HG02759 (cell line): ENCODE measurements at regions not wholly inside any gene's neighbourhood (a gene's known extent, or its start where the extent isn't known, plus 50 kb on each side); places are given as distances from the start of the nearest gene placed in this dataset.
"Not testable (repeated sequence)": the region's sequence is repeated elsewhere in the genome, so short reads cannot be mapped to it uniquely, and the experiment has no call there.

Experiments
- ATAC-seq: cut with Tn5 transposase; IDR thresholded peaks from one replicate; pipeline ENCODE4 v1.9.1; 2021; ENCODE audit warnings: mild to moderate bottlenecking, moderate library complexity; ENCODE audit not compliant: unreplicated experiment

- ATAC-seq, result no peak
Measured at GRCh38 chr17:64728041-64728695, 66.1 kb upstream of the SMURF2 start.

GRCh38 chr17:64726025-64726424 lies 63.9 kb upstream of the SMURF2 start:
- not testable (repeated sequence) for ATAC-seq

GRCh38 chr17:64724246-64724645 lies 62.1 kb upstream of the SMURF2 start:
- not testable (repeated sequence) for ATAC-seq

GRCh38 chr17:64723781-64724180 lies 61.7 kb upstream of the SMURF2 start:
- no peak for ATAC-seq

- not testable (repeated sequence) for ATAC-seq
Measured at GRCh38 chr17:64721556-64721955, 59.4 kb upstream of the SMURF2 start.

GRCh38 chr17:64720253-64720652 lies 58.1 kb upstream of the SMURF2 start:
- not testable (repeated sequence) for ATAC-seq

GRCh38 chr17:64719517-64719916 lies 57.4 kb upstream of the SMURF2 start:
- ATAC-seq, result not testable (repeated sequence)

GRCh38 chr17:64718816-64719215 lies 56.7 kb upstream of the SMURF2 start:
- ATAC-seq, result not testable (repeated sequence)

GRCh38 chr17:64718058-64718457 lies 56.0 kb upstream of the SMURF2 start:
- no peak for ATAC-seq

- ATAC-seq, result not testable (repeated sequence)
Measured at GRCh38 chr17:64716496-64716895, 54.4 kb upstream of the SMURF2 start.

- ATAC-seq, result not testable (repeated sequence)
Measured at GRCh38 chr17:64713786-64714185, 51.7 kb upstream of the SMURF2 start.

- ATAC-seq, result peak; percentile 82
Measured at GRCh38 chr17:64712557-64713351, 50.6 kb upstream of the SMURF2 start.
